MM.1S (cell line): ENCODE measurements at regions not wholly inside any gene's neighbourhood (a gene's known extent, or its start where the extent isn't known, plus 50 kb on each side); places are given as distances from the start of the nearest gene placed in this dataset.

Experiments
- EZH2 ChIP-seq: fragments of 300-600 bp; sonication (generic); optimal IDR thresholded peaks from 2 replicates; pipeline ENCODE3; 2017; ENCODE audit warnings: low read depth, mild to moderate bottlenecking, antibody characterized with exemption, low read length, mixed read lengths
- EZH2phosphoT487 ChIP-seq: fragments of 300-600 bp; sonication (generic); IDR thresholded peaks from 2 replicates; pipeline ENCODE4 v1.6.1; 2018; ENCODE audit warnings: antibody characterized with exemption, low read length
- TF ChIP-seq, protein P1 (sequence below): fragments of 300-600 bp; sonication (generic); IDR thresholded peaks from 2 replicates; pipeline ENCODE4 v1.5.1; 2016; ENCODE audit warnings: antibody characterized with exemption, low read length, mixed read lengths

DNA sequence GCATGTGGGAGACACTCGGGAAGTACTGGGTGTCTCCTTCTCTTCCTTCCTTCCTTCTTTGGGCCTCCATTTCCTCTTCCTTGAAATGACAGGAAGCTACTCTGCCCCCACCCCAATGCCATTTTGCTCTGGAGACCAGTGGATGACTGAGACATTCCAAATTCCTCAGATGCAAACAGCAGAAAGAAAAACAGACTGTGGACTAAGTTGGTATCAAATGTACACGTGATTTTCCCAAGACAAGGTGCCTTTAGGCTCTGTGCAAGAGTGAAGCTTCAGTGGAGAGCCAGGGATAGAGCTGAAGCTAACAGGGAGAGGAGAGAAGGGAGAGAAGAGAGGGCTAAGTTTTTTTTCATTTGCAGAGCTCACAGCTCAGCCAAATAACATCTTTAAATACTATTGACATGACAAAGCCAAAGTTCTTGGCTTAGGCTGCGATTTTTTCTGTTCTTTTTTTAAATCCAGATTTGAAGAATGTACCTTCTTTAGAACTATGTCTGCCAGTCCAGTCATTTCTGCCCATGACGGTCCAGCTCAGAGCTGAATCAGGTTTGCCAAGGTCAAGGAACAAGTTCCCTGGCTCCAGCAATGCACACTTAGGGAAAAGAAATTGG is 84.5 kb upstream of the LCLAT1 start:
- TF ChIP-seq, protein P1, sequence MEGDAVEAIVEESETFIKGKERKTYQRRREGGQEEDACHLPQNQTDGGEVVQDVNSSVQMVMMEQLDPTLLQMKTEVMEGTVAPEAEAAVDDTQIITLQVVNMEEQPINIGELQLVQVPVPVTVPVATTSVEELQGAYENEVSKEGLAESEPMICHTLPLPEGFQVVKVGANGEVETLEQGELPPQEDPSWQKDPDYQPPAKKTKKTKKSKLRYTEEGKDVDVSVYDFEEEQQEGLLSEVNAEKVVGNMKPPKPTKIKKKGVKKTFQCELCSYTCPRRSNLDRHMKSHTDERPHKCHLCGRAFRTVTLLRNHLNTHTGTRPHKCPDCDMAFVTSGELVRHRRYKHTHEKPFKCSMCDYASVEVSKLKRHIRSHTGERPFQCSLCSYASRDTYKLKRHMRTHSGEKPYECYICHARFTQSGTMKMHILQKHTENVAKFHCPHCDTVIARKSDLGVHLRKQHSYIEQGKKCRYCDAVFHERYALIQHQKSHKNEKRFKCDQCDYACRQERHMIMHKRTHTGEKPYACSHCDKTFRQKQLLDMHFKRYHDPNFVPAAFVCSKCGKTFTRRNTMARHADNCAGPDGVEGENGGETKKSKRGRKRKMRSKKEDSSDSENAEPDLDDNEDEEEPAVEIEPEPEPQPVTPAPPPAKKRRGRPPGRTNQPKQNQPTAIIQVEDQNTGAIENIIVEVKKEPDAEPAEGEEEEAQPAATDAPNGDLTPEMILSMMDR = no peak
- no peak for TF ChIP-seq EZH2
- no peak for TF ChIP-seq EZH2phosphoT487
